SU-DHL-6 (cell line): ENCODE measurements at regions not wholly inside any gene's neighbourhood (a gene's known extent, or its start where the extent isn't known, plus 50 kb on each side); places are given as distances from the start of the nearest gene placed in this dataset.

Source experiments
- H2AFZ ChIP-seq: fragments of 200-600 bp; sonication (generic); 2 replicates; pipeline ENCODE4 v1.6.1; 2014; ENCODE audit warnings: low read depth, mild to moderate bottlenecking, moderate library complexity, mixed read lengths, antibody characterized with exemption, low read length; ENCODE audit not compliant: severe bottlenecking
- H3F3A ChIP-seq: fragments of 200-600 bp; shearing (Covaris generic); 2 replicates; pipeline ENCODE4 v1.6.0; 2016; ENCODE audit warnings: antibody characterized with exemption, mild to moderate bottlenecking; ENCODE audit not compliant: insufficient read depth
- H3K27ac ChIP-seq: fragments of 200-600 bp; sonication (generic); 2 replicates; pipeline ENCODE4 v1.5.1; 2016; ENCODE audit warnings: low read depth, mild to moderate bottlenecking, low read length, moderate library complexity, mixed read lengths
- H3K27me3 ChIP-seq: fragments of 200-600 bp; sonication (generic), shearing (Covaris generic); 2 replicates; pipeline ENCODE4 v1.6.0; 2014; ENCODE audit warnings: mild to moderate bottlenecking, low read length
- H3K36me3 ChIP-seq: fragments of 200-600 bp; sonication (generic); 2 replicates; pipeline ENCODE4 v1.6.1; 2014; ENCODE audit warnings: mild to moderate bottlenecking, low read length, mixed read lengths
- H3K4me2 ChIP-seq: fragments of 300-600, 200-600 bp; shearing (Covaris generic), sonication (generic); 2 replicates; pipeline ENCODE4 v1.6.0; 2014; ENCODE audit warnings: low read length, low read depth, mild to moderate bottlenecking; ENCODE audit not compliant: poor library complexity, severe bottlenecking
- H3K4me3 ChIP-seq: fragments of 200-600 bp; sonication (generic); 2 replicates; pipeline ENCODE4 v1.5.1; 2014; ENCODE audit warnings: antibody characterized with exemption, low read length, mild to moderate bottlenecking, mixed read lengths; ENCODE audit not compliant: insufficient read depth, poor library complexity, severe bottlenecking
- H3K79me2 ChIP-seq: fragments of 200-600 bp; sonication (generic); 2 replicates; pipeline ENCODE4 v1.6.1; 2014; ENCODE audit warnings: mild to moderate bottlenecking, low read length, moderate library complexity; ENCODE audit not compliant: insufficient read depth
- H3K9ac ChIP-seq: fragments of 200-600 bp; sonication (generic); 2 replicates; pipeline ENCODE4 v1.7.0; 2014; ENCODE audit warnings: mild to moderate bottlenecking, low read length
- H3K9me2 ChIP-seq: fragments of 200-600 bp; sonication (generic); replicated peaks from 2 replicates; pipeline ENCODE4 v1.6.1; 2014; ENCODE audit warnings: low read length; ENCODE audit not compliant: insufficient read depth
- H3K9me3 ChIP-seq: fragments of 200-600 bp; sonication (generic); 2 replicates; pipeline ENCODE4 v1.6.1; 2014; ENCODE audit warnings: low read length, mixed read lengths; ENCODE audit not compliant: insufficient read depth
- H4K20me1 ChIP-seq: fragments of 200-600 bp; sonication (generic); 2 replicates; pipeline ENCODE4 v1.6.1; 2014; ENCODE audit warnings: low read depth, mild to moderate bottlenecking, antibody characterized with exemption, low read length, moderate library complexity, mixed read lengths
- EZH2phosphoT487 ChIP-seq: fragments of 200-600 bp; sonication (generic), shearing (Covaris generic); conservative IDR thresholded peaks from 2 replicates; pipeline ENCODE4 v1.6.1; 2018; ENCODE audit warnings: mild to moderate bottlenecking, antibody characterized with exemption, low read length, moderate library complexity, mixed read lengths
- TF ChIP-seq, protein P1 (sequence below): fragments of 200-600 bp; sonication (generic); IDR thresholded peaks from one replicate; pipeline ENCODE4 v1.5.1; 2017; ENCODE audit warnings: antibody characterized with exemption, mild to moderate bottlenecking, low read length, moderate library complexity; ENCODE audit not compliant: insufficient read depth, poor library complexity, severe bottlenecking

DNA sequence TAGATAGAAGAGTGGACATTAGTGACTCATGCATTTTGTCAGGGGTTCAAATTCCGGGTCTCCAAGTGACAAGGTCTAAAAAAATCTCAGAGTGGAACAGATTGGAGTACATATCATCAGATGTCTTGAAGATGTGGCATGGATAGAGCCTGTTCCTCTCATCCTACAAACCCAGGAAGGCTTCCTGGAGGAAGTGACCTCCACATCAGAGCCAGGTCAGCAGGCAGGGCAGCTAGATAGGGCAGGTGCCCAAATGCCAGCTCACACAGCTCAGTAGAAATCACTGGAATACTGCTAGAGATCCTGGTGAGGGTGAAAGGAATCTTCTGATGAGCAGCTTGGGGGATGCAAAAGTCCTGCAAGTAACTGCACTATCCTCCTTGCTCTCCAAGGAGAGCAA is 196.6 kb upstream of the SDK2 start:
- no peaks in the 10 kb centered on the region for H3K9me3 ChIP-seq
- H3K9me2 ChIP-seq: no peaks in the 10 kb centered on the region
- no peak overlapping the region for H3K9ac ChIP-seq
- H3K36me3 ChIP-seq: no peaks in the 10 kb centered on the region
- no peak overlapping the region for H2AFZ ChIP-seq
- no peaks in the 10 kb centered on the region for H3K27me3 ChIP-seq
- H3F3A ChIP-seq: no peaks in the 10 kb centered on the region
- H3K4me2 ChIP-seq: no peak overlapping the region
- H4K20me1 ChIP-seq: no peaks in the 10 kb centered on the region
- TF ChIP-seq, protein P1, sequence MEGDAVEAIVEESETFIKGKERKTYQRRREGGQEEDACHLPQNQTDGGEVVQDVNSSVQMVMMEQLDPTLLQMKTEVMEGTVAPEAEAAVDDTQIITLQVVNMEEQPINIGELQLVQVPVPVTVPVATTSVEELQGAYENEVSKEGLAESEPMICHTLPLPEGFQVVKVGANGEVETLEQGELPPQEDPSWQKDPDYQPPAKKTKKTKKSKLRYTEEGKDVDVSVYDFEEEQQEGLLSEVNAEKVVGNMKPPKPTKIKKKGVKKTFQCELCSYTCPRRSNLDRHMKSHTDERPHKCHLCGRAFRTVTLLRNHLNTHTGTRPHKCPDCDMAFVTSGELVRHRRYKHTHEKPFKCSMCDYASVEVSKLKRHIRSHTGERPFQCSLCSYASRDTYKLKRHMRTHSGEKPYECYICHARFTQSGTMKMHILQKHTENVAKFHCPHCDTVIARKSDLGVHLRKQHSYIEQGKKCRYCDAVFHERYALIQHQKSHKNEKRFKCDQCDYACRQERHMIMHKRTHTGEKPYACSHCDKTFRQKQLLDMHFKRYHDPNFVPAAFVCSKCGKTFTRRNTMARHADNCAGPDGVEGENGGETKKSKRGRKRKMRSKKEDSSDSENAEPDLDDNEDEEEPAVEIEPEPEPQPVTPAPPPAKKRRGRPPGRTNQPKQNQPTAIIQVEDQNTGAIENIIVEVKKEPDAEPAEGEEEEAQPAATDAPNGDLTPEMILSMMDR: no peak
- no peaks in the 10 kb centered on the region for H3K79me2 ChIP-seq
- no peak overlapping the region for H3K4me3 ChIP-seq
- no peak overlapping the region for H3K27ac ChIP-seq

DNA sequence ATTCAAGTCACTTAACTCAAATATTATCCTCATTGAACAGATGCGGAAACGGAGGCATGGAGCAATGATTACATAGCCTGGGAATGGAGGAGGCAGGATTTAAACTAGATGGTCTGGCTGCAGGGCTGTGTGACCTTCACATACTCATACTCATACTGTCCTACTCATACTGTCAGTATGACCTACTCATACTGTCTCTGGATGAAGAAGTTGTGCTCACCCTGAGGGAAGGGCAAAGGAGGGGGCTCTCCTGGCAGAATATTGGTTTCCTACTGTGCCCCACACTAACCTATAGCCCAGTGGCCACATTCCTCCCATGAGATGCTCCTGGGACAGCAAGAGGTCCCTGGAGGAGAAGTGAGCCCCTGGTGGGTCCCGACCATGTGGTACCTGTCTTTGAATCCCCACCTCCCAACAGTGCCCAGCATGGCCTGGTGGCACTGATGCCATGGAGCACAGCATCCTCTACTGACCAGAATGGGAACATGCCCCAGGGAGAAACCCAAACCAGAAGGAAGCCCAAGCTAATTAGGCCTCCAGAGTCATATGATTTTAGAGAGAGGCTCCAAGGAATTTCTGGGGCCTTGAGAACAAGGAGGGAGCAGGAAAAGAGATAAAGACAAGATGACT is 197.3 kb upstream of the SDK2 start:
- H3K27ac ChIP-seq: no peak overlapping the region
- H3K9ac ChIP-seq: no peak overlapping the region
- no peaks in the 10 kb centered on the region for H3K9me2 ChIP-seq
- H4K20me1 ChIP-seq: no peaks in the 10 kb centered on the region
- no peak overlapping the region for H2AFZ ChIP-seq
- no peaks in the 10 kb centered on the region for H3K36me3 ChIP-seq
- no peaks in the 10 kb centered on the region for H3K79me2 ChIP-seq
- no peak overlapping the region for H3K4me2 ChIP-seq
- no peak overlapping the region for H3K4me3 ChIP-seq
- no peaks in the 10 kb centered on the region for H3K9me3 ChIP-seq
- no peaks in the 10 kb centered on the region for H3K27me3 ChIP-seq
- no peaks in the 10 kb centered on the region for H3F3A ChIP-seq
- no peak for TF ChIP-seq EZH2phosphoT487
- TF ChIP-seq, protein P1: no peak

DNA sequence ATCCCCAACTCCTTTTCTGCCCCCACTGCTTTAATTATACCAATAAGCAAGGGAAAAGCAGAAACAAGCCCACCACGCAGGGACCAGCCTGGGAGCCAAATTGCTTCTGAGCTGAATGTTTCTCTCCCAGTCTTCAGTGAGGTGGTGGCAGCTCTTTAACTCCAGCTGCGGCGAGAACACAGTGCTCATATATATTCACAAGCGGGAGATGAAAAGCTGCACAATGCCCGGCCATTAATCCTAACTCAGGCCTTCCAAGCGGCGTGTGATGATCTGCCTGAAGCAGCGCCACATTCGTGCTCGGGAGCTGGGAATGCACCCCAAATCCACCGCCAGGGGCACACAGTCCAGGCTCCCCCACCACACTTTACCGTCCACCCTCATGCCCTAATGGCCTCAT is 203.7 kb upstream of the SDK2 start:
- Histone ChIP-seq H3F3A (no peaks in the 10 kb centered on the region), H3K9me3 (no peaks in the 10 kb centered on the region), H3K9me2 (no peaks in the 10 kb centered on the region; the same call in 1 of the 2 replicates), H3K4me2 (no peak overlapping the region), H3K4me3 (no peak overlapping the region), H2AFZ (no peak overlapping the region), H3K9ac (no peak overlapping the region), H3K79me2 (no peaks in the 10 kb centered on the region), H3K27ac (no peak overlapping the region), H4K20me1 (no peaks in the 10 kb centered on the region), H3K27me3 (no peaks in the 10 kb centered on the region), H3K36me3 (no peaks in the 10 kb centered on the region)
- TF ChIP-seq, protein P1: no peak
- no peak for TF ChIP-seq EZH2phosphoT487
